Brain microvascular endothelial cell (primary cell): ENCODE measurements at regions not wholly inside any gene's neighbourhood (a gene's known extent, or its start where the extent isn't known, plus 50 kb on each side); places are given as distances from the start of the nearest gene placed in this dataset.

Experiments
- DNase-seq: peaks from one replicate; pipeline ENCODE4 v3.0.0-alpha.2; 2020
- H3K27ac ChIP-seq: fragments of 250-450 bp; sonication (Bioruptor Pico); 2 replicates; pipeline ENCODE4 v1.5.1; 2020; ENCODE audit warnings: mild to moderate bottlenecking, moderate library complexity
- H3K27me3 ChIP-seq: fragments of 250-450 bp; sonication (Bioruptor Pico); replicated peaks from 2 replicates; pipeline ENCODE4 v1.5.1; 2020; ENCODE audit warnings: mild to moderate bottlenecking
- H3K36me3 ChIP-seq: fragments of 250-450 bp; sonication (Bioruptor Pico); replicated peaks from 2 replicates; pipeline ENCODE4 v1.5.1; 2020; ENCODE audit warnings: mild to moderate bottlenecking
- H3K4me3 ChIP-seq: 2 replicates; pipeline ENCODE4 v1.5.1; 2011; ENCODE audit warnings: low read depth, mild to moderate bottlenecking, control low read depth, low read length, moderate library complexity
- in situ Hi-C: cut with HindIII; loops from 2 replicates; pipeline ENCODE4 v1.10.0; 2017; ENCODE audit warnings: low sequenced_read_pairs, low pct_ligation_motif_present
- TF ChIP-seq, protein P1 (sequence below): IDR thresholded peaks from 2 replicates; pipeline ENCODE4 v1.5.1; 2011; ENCODE audit warnings: low read depth, mild to moderate bottlenecking, moderate library complexity, low read length, control low read depth, inconsistent platforms; ENCODE audit errors: missing control alignments

DNA sequence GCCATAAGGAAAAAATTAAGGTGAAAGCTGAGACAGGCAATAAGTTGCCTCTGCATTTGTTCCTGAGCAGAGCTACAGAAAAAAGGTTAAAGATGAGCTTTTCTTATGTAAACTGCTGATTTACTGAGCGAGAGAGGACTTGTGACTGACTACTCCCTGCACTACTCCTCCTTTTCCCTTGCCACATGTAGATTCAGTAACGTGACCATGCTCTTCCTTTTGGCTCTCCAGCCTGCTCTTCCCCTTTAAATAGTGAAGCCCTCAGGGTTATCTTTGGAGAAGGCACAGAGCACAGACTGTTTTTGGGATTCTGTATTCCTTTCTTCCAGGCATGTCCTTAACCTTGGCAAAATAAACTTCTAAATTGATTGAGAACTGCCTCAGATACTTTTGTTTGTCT lies 630.2 kb downstream of the UQCRFS1 start:
- TF ChIP-seq, protein P1, sequence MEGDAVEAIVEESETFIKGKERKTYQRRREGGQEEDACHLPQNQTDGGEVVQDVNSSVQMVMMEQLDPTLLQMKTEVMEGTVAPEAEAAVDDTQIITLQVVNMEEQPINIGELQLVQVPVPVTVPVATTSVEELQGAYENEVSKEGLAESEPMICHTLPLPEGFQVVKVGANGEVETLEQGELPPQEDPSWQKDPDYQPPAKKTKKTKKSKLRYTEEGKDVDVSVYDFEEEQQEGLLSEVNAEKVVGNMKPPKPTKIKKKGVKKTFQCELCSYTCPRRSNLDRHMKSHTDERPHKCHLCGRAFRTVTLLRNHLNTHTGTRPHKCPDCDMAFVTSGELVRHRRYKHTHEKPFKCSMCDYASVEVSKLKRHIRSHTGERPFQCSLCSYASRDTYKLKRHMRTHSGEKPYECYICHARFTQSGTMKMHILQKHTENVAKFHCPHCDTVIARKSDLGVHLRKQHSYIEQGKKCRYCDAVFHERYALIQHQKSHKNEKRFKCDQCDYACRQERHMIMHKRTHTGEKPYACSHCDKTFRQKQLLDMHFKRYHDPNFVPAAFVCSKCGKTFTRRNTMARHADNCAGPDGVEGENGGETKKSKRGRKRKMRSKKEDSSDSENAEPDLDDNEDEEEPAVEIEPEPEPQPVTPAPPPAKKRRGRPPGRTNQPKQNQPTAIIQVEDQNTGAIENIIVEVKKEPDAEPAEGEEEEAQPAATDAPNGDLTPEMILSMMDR: no peak
- DNase-seq: no peak
- in situ Hi-C loops: no loop called here
- H3K4me3 ChIP-seq: no peak overlapping the region
- H3K27ac ChIP-seq: no peak overlapping the region
- no peaks in the 10 kb centered on the region for H3K36me3 ChIP-seq
- H3K27me3 ChIP-seq: no peaks in the 10 kb centered on the region

DNA sequence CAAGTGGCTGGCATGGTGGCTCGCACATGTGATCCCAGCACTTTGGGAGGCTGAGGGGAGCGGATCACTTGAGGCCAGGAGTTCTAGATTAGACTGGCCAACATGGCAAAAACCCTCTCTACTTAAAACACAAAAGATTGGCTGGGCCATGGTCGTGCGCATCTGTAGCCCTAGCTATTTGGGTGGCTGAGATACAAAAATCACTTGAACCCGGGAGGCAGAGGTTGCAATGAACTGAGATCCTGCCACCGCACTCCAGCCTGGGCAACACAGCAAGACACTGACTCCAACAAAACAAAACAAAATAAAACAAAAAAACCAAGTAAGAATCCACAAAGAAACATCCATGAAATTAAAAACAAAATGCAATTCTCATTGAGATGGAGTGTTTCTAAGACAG lies 630.6 kb downstream of the UQCRFS1 start:
- H3K27ac ChIP-seq: no peak overlapping the region
- H3K36me3 ChIP-seq: no peaks in the 10 kb centered on the region
- in situ Hi-C loops: no loop called here
- H3K27me3 ChIP-seq: no peaks in the 10 kb centered on the region
- H3K4me3 ChIP-seq: no peak overlapping the region
- no peak for DNase-seq
- TF ChIP-seq, protein P1: no peak

DNA sequence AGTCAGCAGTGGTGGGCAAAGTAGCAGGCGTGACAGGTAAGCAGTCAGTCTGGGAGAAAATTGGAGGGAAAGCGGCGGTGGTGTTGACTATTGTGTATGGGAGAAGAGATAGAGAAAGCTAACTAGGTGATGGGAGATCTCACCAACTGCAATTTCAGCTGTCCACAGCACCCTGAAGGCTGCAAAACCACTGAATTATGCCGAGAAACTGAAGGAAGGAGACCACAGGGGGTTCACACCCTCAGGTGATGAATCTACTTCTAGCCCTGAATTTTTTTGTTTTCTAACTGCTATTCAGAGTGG lies 631.5 kb downstream of the UQCRFS1 start:
- no peak overlapping the region for H3K27ac ChIP-seq
- no peak overlapping the region for H3K4me3 ChIP-seq
- no peaks in the 10 kb centered on the region for H3K27me3 ChIP-seq
- no peaks in the 10 kb centered on the region for H3K36me3 ChIP-seq
- in situ Hi-C loops: no loop called here
- TF ChIP-seq, protein P1: no peak
- no peak for DNase-seq

DNA sequence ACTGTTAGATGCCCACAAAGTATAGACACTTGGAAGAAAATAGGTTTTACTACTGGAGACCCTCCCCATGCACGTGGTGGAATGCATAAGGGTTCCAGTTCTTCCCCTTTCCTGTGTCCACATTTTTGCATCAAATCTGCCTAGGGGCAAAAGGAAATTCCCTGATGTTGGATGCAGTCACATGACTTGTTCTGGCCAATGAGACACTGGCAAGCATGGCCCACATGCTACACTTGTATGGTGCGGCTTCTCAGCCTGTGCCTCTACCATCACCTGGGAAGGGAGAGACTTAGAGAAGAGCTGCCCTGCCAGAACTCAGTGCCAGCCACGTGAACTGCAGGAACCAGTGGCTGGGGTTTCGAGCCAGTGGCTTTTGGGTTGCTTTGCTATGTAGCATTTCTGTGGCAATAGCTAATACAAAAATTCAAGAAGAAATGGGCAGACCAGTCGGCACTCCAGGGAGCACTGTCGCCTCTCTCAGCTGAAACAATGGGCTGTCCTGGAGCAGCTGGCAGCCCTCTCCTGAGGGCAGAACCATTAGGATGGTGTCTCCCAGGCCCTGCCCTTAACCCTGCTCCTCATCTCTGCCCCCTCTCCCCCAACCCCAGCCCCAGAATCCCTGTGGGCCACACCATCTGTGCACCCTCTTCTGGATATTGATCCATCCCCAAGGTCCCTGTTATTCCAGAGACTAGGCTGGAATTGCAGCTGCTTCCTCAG lies 634.0 kb downstream of the UQCRFS1 start:
- no peaks in the 10 kb centered on the region for H3K36me3 ChIP-seq
- H3K27me3 ChIP-seq: no peaks in the 10 kb centered on the region
- no peak overlapping the region for H3K4me3 ChIP-seq
- TF ChIP-seq, protein P1: no peak
- in situ Hi-C loops: no loop called here
- H3K27ac ChIP-seq: no peak overlapping the region
- no peak for DNase-seq

DNA sequence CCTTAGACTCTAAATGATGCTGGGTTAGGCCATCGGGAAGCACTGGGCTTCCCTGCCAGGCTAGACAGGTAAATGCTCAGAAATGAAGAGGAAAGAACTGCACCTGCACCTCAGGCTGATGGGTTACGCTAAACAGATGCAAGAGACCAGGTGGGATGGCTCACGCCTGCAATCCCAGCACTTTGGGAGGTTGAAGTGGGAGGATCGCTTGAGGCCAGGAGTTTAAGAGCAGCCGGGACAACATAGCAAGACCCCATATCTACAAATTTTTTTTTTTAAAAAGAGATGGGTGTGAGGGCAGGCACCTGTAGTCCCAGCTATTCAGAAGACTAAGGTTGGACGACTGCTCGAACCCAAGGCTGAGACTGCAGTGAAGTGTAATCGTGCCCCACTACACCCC lies 634.7 kb downstream of the UQCRFS1 start:
- in situ Hi-C loops: no loop called here
- no peaks in the 10 kb centered on the region for H3K36me3 ChIP-seq
- no peak overlapping the region for H3K27ac ChIP-seq
- H3K4me3 ChIP-seq: no peak overlapping the region
- H3K27me3 ChIP-seq: no peaks in the 10 kb centered on the region
- no peak for DNase-seq
- TF ChIP-seq, protein P1: no peak

DNA sequence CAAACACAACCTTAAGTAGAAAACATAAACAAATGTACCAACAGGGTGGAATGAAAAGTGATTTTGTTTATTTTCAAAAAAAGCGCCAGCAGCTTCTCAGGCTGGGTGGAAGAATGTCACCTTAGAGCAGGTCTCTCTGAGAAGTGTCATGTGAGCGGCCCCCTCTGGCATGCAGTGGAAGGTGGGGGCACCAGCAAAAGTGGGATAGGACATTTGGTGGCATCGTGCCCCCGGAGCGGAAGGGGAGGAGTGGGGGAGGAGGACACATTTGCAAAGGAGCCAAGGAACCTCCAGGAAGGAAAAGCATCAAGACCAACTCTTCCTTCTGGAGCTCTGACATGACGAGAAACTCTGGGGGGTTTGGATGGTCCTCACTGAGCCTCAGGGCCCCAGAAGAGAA lies 635.3 kb downstream of the UQCRFS1 start:
- DNase-seq: no peak
- Histone ChIP-seq H3K27ac (no peak overlapping the region), H3K4me3 (no peak overlapping the region), H3K27me3 (no peaks in the 10 kb centered on the region), H3K36me3 (no peaks in the 10 kb centered on the region)
- in situ Hi-C loops: no loop called here
- TF ChIP-seq, protein P1: no peak
